Mesendoderm (in vitro differentiated cells): ENCODE measurements at regions not wholly inside any gene's neighbourhood (a gene's known extent, or its start where the extent isn't known, plus 50 kb on each side); places are given as distances from the start of the nearest gene placed in this dataset.

ENCODE experiments used
- DNase-seq: peaks from one replicate; pipeline ENCODE4 v3.0.0; 2013
- H2AK5ac ChIP-seq: 2 replicates; pipeline ENCODE4 v1.6.1; 2013; ENCODE audit warnings: low read length, inconsistent platforms
- H2BK120ac ChIP-seq: 2 replicates; pipeline ENCODE4 v1.6.1; 2013; ENCODE audit warnings: low read depth, mild to moderate bottlenecking, low read length, moderate library complexity, mixed read lengths
- H2BK15ac ChIP-seq: replicated peaks from 2 replicates; pipeline ENCODE4 v1.6.1; 2013; ENCODE audit warnings: low read depth, mild to moderate bottlenecking, moderate library complexity
- H2BK5ac ChIP-seq: 2 replicates; pipeline ENCODE4 v1.6.1; 2013; ENCODE audit warnings: low read length, inconsistent platforms
- H3K18ac ChIP-seq: 2 replicates; pipeline ENCODE4 v1.6.1; 2013; ENCODE audit warnings: mild to moderate bottlenecking, low read length, mixed read lengths
- H3K23ac ChIP-seq: one replicate; pipeline ENCODE4 v1.6.1; 2013; ENCODE audit warnings: low read length
- H3K27ac ChIP-seq: 2 replicates; pipeline ENCODE4 v1.5.1; 2013; ENCODE audit warnings: low read depth, mild to moderate bottlenecking, inconsistent platforms, low read length, moderate library complexity
- H3K27me3 ChIP-seq: 2 replicates; pipeline ENCODE4 v1.6.1; 2013; ENCODE audit warnings: low read length, control low read depth, mild to moderate bottlenecking, inconsistent platforms; ENCODE audit not compliant: insufficient read depth, poor library complexity
- H3K36me3 ChIP-seq: 2 replicates; pipeline ENCODE4 v1.6.1; 2013; ENCODE audit warnings: low read length, inconsistent platforms; ENCODE audit not compliant: control insufficient read depth, insufficient read depth
- H3K4ac ChIP-seq: one replicate; pipeline ENCODE4 v1.6.1; 2013; ENCODE audit warnings: low read depth, mild to moderate bottlenecking, low read length, moderate library complexity
- H3K4me1 ChIP-seq: 2 replicates; pipeline ENCODE4 v1.6.1; 2013; ENCODE audit warnings: low read depth, low read length, inconsistent platforms; ENCODE audit not compliant: control insufficient read depth
- H3K4me2 ChIP-seq: 2 replicates; pipeline ENCODE4 v1.6.1; 2013; ENCODE audit warnings: low read length
- H3K4me3 ChIP-seq: 2 replicates; pipeline ENCODE4 v1.5.1; 2013; ENCODE audit warnings: mild to moderate bottlenecking, low read length
- H3K56ac ChIP-seq: one replicate; pipeline ENCODE4 v1.6.1; 2013; ENCODE audit warnings: low read length
- H3K79me1 ChIP-seq: 2 replicates; pipeline ENCODE4 v1.6.1; 2013; ENCODE audit warnings: low read length, inconsistent platforms
- H3K79me2 ChIP-seq: 2 replicates; pipeline ENCODE4 v1.6.1; 2013; ENCODE audit warnings: mild to moderate bottlenecking, low read length; ENCODE audit not compliant: control insufficient read depth, insufficient read depth
- H3K9ac ChIP-seq: 2 replicates; pipeline ENCODE4 v1.6.1; 2013; ENCODE audit warnings: low read length, inconsistent platforms
- H4K5ac ChIP-seq: one replicate; pipeline ENCODE4 v1.6.1; 2013; ENCODE audit warnings: low read length
- H4K8ac ChIP-seq: one replicate; pipeline ENCODE4 v1.6.1; 2013; ENCODE audit warnings: low read depth, mild to moderate bottlenecking, control low read depth, low read length, moderate library complexity
- WGBS: extraction: QIAGEN DNeasy Blood & Tissue Kit; methylation state at CpG from one replicate; pipeline ENCODE4 v1.1.7; 2013; ENCODE audit warnings: low lambda C conversion rate, missing lambda C conversion rate; ENCODE audit not compliant: insufficient coverage; ENCODE audit errors: extremely low coverage; 5-methylcytosine and 5-hydroxymethylcytosine counted together

DNA sequence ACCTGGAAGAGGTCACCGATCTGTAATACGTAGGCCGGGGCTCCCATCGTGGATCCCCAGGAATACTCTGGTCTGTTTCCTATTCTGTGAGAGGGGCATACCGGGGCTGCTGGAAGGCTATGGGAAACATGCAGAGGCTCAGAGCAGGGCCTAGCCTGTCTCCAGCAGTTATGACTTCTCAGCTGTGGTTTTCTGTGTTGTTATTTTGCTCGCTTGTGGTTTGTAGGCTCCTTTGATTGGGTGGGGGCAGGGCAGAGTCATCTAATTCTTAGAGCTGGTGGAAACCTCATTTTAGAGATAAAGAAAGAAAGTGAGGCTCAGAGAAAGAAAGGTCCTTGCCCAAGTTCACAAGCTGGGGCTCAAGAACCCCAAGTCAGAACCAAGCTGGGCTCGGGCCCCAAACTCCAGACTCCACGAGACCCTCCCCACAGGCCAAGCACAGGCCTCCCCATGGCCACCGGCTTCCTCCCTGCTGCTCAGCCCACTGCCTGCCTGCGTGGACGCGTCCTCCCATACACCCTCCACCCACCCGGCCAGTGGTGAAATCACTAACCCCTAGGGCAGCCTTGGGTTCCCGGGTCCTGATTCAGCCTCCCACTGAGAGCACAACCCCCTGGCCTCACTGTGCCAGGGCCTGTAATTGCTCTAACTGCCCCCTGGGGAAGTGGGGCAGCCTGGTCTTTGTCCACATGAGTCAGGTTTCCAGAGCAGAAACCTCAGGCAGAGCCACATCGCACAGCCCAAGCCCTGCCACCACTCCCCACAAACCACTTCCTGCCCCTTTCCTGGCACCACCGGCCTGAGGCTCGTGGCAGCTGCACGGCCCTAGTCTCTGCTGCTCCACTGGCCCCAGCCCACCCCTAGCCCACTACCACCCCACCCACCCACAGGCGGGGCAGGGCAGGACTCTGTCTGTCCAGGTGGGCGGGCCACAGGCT is 270.8 kb downstream of the UACA start:
- Histone ChIP-seq H3K79me2 (no peaks in the 10 kb centered on the region), H2AK5ac (no peak overlapping the region), H3K18ac (no peak overlapping the region), H3K9ac (no peak overlapping the region), H2BK15ac (no peak overlapping the region), H3K4me1 (peaks cover 3% of the 10 kb centered on the region), H3K56ac (no peak overlapping the region), H3K4me2 (no peak overlapping the region), H3K27me3 (no peaks in the 10 kb centered on the region), H4K5ac (no peak overlapping the region), H3K4ac (no peak overlapping the region), H3K36me3 (no peaks in the 10 kb centered on the region), H3K23ac (peak overlapping the region; percentile 72), H3K79me1 (no peaks in the 10 kb centered on the region), H2BK5ac (no peak overlapping the region), H3K27ac (no peak overlapping the region), H2BK120ac (no peak overlapping the region), H4K8ac (no peak overlapping the region), H3K4me3 (no peak overlapping the region)
- no CpG with 5 or more reads among the region's 20 CpGs for WGBS
- DNase-seq: no peak

- Histone ChIP-seq H3K79me1 (no peaks in the 10 kb centered on the region), H2BK5ac (no peak overlapping the region), H3K4me1 (peaks cover 3% of the 10 kb centered on the region), H3K27ac (no peak overlapping the region), H3K23ac (no peak overlapping the region), H4K5ac (no peak overlapping the region), H3K4ac (no peak overlapping the region), H3K79me2 (no peaks in the 10 kb centered on the region), H2AK5ac (no peak overlapping the region), H3K36me3 (no peaks in the 10 kb centered on the region), H3K56ac (no peak overlapping the region), H3K9ac (no peak overlapping the region), H2BK15ac (no peak overlapping the region), H2BK120ac (no peak overlapping the region), H3K4me2 (no peak overlapping the region), H3K27me3 (no peaks in the 10 kb centered on the region), H3K18ac (no peak overlapping the region), H4K8ac (no peak overlapping the region), H3K4me3 (no peak overlapping the region)
- DNase-seq: no peak
- no CpG with 5 or more reads among the region's 6 CpGs for WGBS
These were observed 271.7 kb downstream of the UACA start for GRCh38 chr15:70491641-70492040.

DNA sequence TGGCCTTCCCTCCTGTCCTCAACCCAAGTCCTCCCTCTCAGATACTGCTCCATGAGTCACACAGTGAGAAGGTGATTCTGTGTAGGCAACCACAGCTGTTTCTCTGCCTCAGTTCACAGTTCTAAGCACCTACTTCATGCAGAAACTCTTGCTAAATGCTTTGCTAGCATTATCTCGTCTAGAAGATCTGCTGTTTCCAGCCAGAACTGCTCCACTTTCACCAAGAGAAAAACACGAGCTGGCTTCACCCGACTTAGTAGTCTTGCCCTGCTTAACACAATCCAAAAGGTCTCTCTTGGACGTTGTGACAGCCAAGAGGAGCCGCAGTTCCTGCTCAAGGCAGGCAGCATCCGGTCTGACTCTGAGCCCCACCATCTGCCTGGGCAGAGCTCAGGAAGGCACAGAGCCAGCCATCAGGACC is 272.1 kb downstream of the UACA start:
- no peaks in the 10 kb centered on the region for H3K79me1 ChIP-seq
- no peak overlapping the region for H2AK5ac ChIP-seq
- H3K27me3 ChIP-seq: no peaks in the 10 kb centered on the region
- H4K5ac ChIP-seq: no peak overlapping the region
- no peak overlapping the region for H3K18ac ChIP-seq
- no peak overlapping the region for H3K4me2 ChIP-seq
- DNase-seq: no peak
- no CpG with 5 or more reads among the region's 6 CpGs for WGBS
- no peak overlapping the region for H3K56ac ChIP-seq
- no peak overlapping the region for H3K4ac ChIP-seq
- H2BK15ac ChIP-seq: no peak overlapping the region
- no peak overlapping the region for H3K27ac ChIP-seq
- no peak overlapping the region for H2BK5ac ChIP-seq
- no peaks in the 10 kb centered on the region for H3K79me2 ChIP-seq
- no peak overlapping the region for H3K9ac ChIP-seq
- H3K23ac ChIP-seq: no peak overlapping the region
- peaks cover 3% of the 10 kb centered on the region for H3K4me1 ChIP-seq
- H4K8ac ChIP-seq: no peak overlapping the region
- no peaks in the 10 kb centered on the region for H3K36me3 ChIP-seq
- H2BK120ac ChIP-seq: no peak overlapping the region
- H3K4me3 ChIP-seq: no peak overlapping the region

GRCh38 chr15:70490838-70491155 is 272.6 kb downstream of the UACA start:
- H3K36me3 ChIP-seq: no peaks in the 10 kb centered on the region
- H3K4me1 ChIP-seq: peaks cover 3% of the 10 kb centered on the region
- no peak overlapping the region for H3K27ac ChIP-seq
- no peak overlapping the region for H4K5ac ChIP-seq
- DNase-seq: no peak
- H3K79me2 ChIP-seq: no peaks in the 10 kb centered on the region
- no peak overlapping the region for H3K4me2 ChIP-seq
- H3K23ac ChIP-seq: no peak overlapping the region
- no peak overlapping the region for H3K9ac ChIP-seq
- no peak overlapping the region for H2BK120ac ChIP-seq
- H3K79me1 ChIP-seq: no peaks in the 10 kb centered on the region
- no peak overlapping the region for H3K56ac ChIP-seq
- no peak overlapping the region for H2AK5ac ChIP-seq
- no peak overlapping the region for H3K4me3 ChIP-seq
- no peaks in the 10 kb centered on the region for H3K27me3 ChIP-seq
- no peak overlapping the region for H2BK5ac ChIP-seq
- no CpG with 5 or more reads among the region's 7 CpGs for WGBS
- no peak overlapping the region for H4K8ac ChIP-seq
- H3K4ac ChIP-seq: no peak overlapping the region
- H2BK15ac ChIP-seq: no peak overlapping the region
- H3K18ac ChIP-seq: no peak overlapping the region

GRCh38 chr15:70490148-70490837 is 273.1 kb downstream of the UACA start:
- no CpG with 5 or more reads among the region's 11 CpGs for WGBS
- Histone ChIP-seq H3K27ac (no peak overlapping the region), H3K23ac (no peak overlapping the region), H3K4me2 (no peak overlapping the region), H2BK120ac (no peak overlapping the region), H2AK5ac (no peak overlapping the region), H3K4me3 (no peak overlapping the region), H3K4ac (no peak overlapping the region), H4K8ac (no peak overlapping the region), H3K27me3 (no peaks in the 10 kb centered on the region), H4K5ac (no peak overlapping the region), H2BK15ac (no peak overlapping the region), H3K79me1 (no peaks in the 10 kb centered on the region), H3K56ac (no peak overlapping the region), H3K79me2 (no peaks in the 10 kb centered on the region), H3K9ac (no peak overlapping the region), H3K4me1 (peaks cover 3% of the 10 kb centered on the region), H3K36me3 (no peaks in the 10 kb centered on the region), H2BK5ac (no peak overlapping the region), H3K18ac (no peak overlapping the region)
- no peak for DNase-seq
